Lung (tissue), 11 donors: ENCODE measurements at regions not wholly inside any gene's neighbourhood (a gene's known extent, or its start where the extent isn't known, plus 50 kb on each side); places are given as distances from the start of the nearest gene placed in this dataset.

Source experiments
- ATAC-seq: fragments of 200-7000 bp; cut with Tn5 transposase; one replicate; pipeline ENCODE4 v1.9.1; 2020; ENCODE audit warnings: moderate number of reproducible peaks; ENCODE audit not compliant: insufficient read depth, low FRiP score
- DNase-seq, 3 donors: peaks; one replicate each; pipeline ENCODE4 v3.0.0-alpha.2; 2013 to 2017
- H3K27ac ChIP-seq, 2 donors: one replicate each; pipeline ENCODE4 v1.5.1; 2013; ENCODE audit warnings: mild to moderate bottlenecking in 2 of 2, moderate library complexity in 2 of 2, control low read depth in 1 of 2, inconsistent platforms in 1 of 2, low read depth in 1 of 2, low read length in 1 of 2
- H3K27me3 ChIP-seq, 3 donors: one replicate each; pipeline ENCODE4 v1.5.1; 2013; ENCODE audit warnings: low read length in 2 of 3; ENCODE audit not compliant: control insufficient read depth in 3 of 3, insufficient read depth in 3 of 3
- H3K36me3 ChIP-seq, 4 donors: one replicate each; pipeline ENCODE4 v1.5.1; 2013; ENCODE audit warnings: low read length in 4 of 4, mild to moderate bottlenecking in 1 of 4, moderate library complexity in 1 of 4; ENCODE audit not compliant: control insufficient read depth in 4 of 4, insufficient read depth in 4 of 4
- H3K4me1 ChIP-seq, 5 donors: one replicate each; pipeline ENCODE4 v1.5.1; 2013; ENCODE audit warnings: low read length in 5 of 5, mild to moderate bottlenecking in 2 of 5, moderate library complexity in 1 of 5; ENCODE audit not compliant: control insufficient read depth in 5 of 5, insufficient read depth in 5 of 5
- H3K4me3 ChIP-seq: one replicate; pipeline ENCODE4 v1.5.1; 2013; ENCODE audit warnings: mild to moderate bottlenecking, control low read depth, moderate library complexity
- H3K9ac ChIP-seq, 2 donors: one replicate each; pipeline ENCODE4 v1.5.1; 2013; ENCODE audit warnings: low read length in 2 of 2, control low read depth in 1 of 2; ENCODE audit not compliant: insufficient read depth in 1 of 2
- H3K9me3 ChIP-seq, 4 donors: one replicate each; pipeline ENCODE4 v1.5.1; 2013; ENCODE audit warnings: low read length in 3 of 4, mild to moderate bottlenecking in 1 of 4, moderate library complexity in 1 of 4; ENCODE audit not compliant: control insufficient read depth in 4 of 4, insufficient read depth in 3 of 4
- CTCF ChIP-seq: IDR thresholded peaks from 2 replicates; pipeline ENCODE4 v1.5.1; 2012; ENCODE audit warnings: mild to moderate bottlenecking; ENCODE audit errors: control extremely low read depth, extremely low read depth
- WGBS, 2 donors: extraction: QIAGEN DNeasy Blood & Tissue Kit; methylation state at CpG; one replicate each; pipeline ENCODE4 v1.1.7; 2013; 5-methylcytosine and 5-hydroxymethylcytosine counted together
- donor health status: control.
- donor health status: control.
- donor health status: Bipolar disorder and iron deficiency.
- donor health status: healthy.
- donor health status: DM: yes; HTN: yes; CAD: no.

GRCh38 chr3:109644332-109644731, 307.0 kb upstream of the DPPA4 start:
- Histone ChIP-seq H3K4me3 (no peak overlapping the region), H3K27ac (no peak overlapping the region), H3K4me1 (no peaks in the 10 kb centered on the region), H3K36me3 (no peaks in the 10 kb centered on the region), H3K27me3 (no peaks in the 10 kb centered on the region), H3K9ac (no peak overlapping the region), H3K9me3 (peaks cover 0 to 3% (median 0%) of the 10 kb centered on the region in 4 donors)
- DNase-seq = no peak
- ATAC-seq = no peak
- 94 to 97% methylated on average over 2 of the region's 2 CpGs for WGBS, 2 donors
- TF ChIP-seq CTCF = no peak

GRCh38 chr3:109644746-109645145, 307.4 kb upstream of the DPPA4 start:
- WGBS, 2 donors = 54 to 71% methylated on average over 3 of the region's 3 CpGs
- Histone ChIP-seq H3K36me3 (no peaks in the 10 kb centered on the region), H3K27me3 (no peaks in the 10 kb centered on the region), H3K9ac (no peak overlapping the region), H3K27ac (no peak overlapping the region), H3K9me3 (peaks cover 0 to 3% (median 0%) of the 10 kb centered on the region in 4 donors), H3K4me1 (no peaks in the 10 kb centered on the region), H3K4me3 (no peak overlapping the region)
- no peak for TF ChIP-seq CTCF
- DNase-seq = no peak
- ATAC-seq = no peak

GRCh38 chr3:109648027-109648426, 310.7 kb upstream of the DPPA4 start:
- no peaks in the 10 kb centered on the region for H3K4me1 ChIP-seq
- no peaks in the 10 kb centered on the region for H3K27me3 ChIP-seq
- ATAC-seq (no peak), DNase-seq (peak; percentile 2 to 14 (median 13))
- 44 to 72% methylated on average over 6 of the region's 6 CpGs for WGBS, 2 donors
- no peak overlapping the region for H3K27ac ChIP-seq
- H3K9ac ChIP-seq = no peak overlapping the region
- no peak for TF ChIP-seq CTCF
- no peaks in the 10 kb centered on the region for H3K36me3 ChIP-seq
- H3K4me3 ChIP-seq = no peak overlapping the region
- peaks cover 0 to 2% (median 0%) of the 10 kb centered on the region in 4 donors for H3K9me3 ChIP-seq

- Histone ChIP-seq H3K4me3 (no peak overlapping the region), H3K9me3 (peaks cover 0 to 2% (median 0%) of the 10 kb centered on the region in 4 donors), H3K9ac (no peak overlapping the region), H3K4me1 (no peaks in the 10 kb centered on the region), H3K27me3 (no peaks in the 10 kb centered on the region), H3K36me3 (no peaks in the 10 kb centered on the region), H3K27ac (no peak overlapping the region)
- no peak for DNase-seq
- no peak for TF ChIP-seq CTCF
- ATAC-seq = no peak
These were observed 318.9 kb upstream of the DPPA4 start for GRCh38 chr3:109656225-109656624.
